H54 (cell line): ENCODE measurements at regions not wholly inside any gene's neighbourhood (a gene's known extent, or its start where the extent isn't known, plus 50 kb on each side); places are given as distances from the start of the nearest gene placed in this dataset.

ENCODE experiments used
- DNase-seq: peaks from one replicate; pipeline ENCODE4 v3.0.0; 2011; ENCODE audit warnings: low spot score, mixed read lengths; ENCODE audit not compliant: insufficient read length
- FAIRE-seq: peaks from 3 replicates; lab custom pipeline; 2011; peaks lifted over from hg19 to GRCh38; lab: Jason Lieb, UNC
- POLR2A ChIP-seq: IDR thresholded peaks from 2 replicates; pipeline ENCODE4 v1.6.1; 2011; ENCODE audit warnings: low read depth, mild to moderate bottlenecking, low read length

- TF ChIP-seq POLR2A = no peak
- FAIRE-seq (no peak), DNase-seq (no peak)
Observed at GRCh38 chr5:68628082-68628814, 412.7 kb downstream of the PIK3R1 start.

GRCh38 chr5:68630354-68630753, 414.8 kb downstream of the PIK3R1 start:
- DNase-seq (no peak), FAIRE-seq (no peak)
- TF ChIP-seq POLR2A = no peak

- no peak for TF ChIP-seq POLR2A
- DNase-seq = no peak
- no peak for FAIRE-seq
Observed at GRCh38 chr5:68631884-68632283, 416.3 kb downstream of the PIK3R1 start.

- no peak for TF ChIP-seq POLR2A
- FAIRE-seq = no peak
- no peak for DNase-seq
Observed at GRCh38 chr5:68641211-68641610, 425.7 kb downstream of the PIK3R1 start.

GRCh38 chr5:68643064-68643463, 427.5 kb downstream of the PIK3R1 start:
- DNase-seq (no peak), FAIRE-seq (no peak)
- no peak for TF ChIP-seq POLR2A

GRCh38 chr5:68644971-68645370, 429.4 kb downstream of the PIK3R1 start:
- DNase-seq (no peak), FAIRE-seq (no peak)
- no peak for TF ChIP-seq POLR2A

GRCh38 chr5:68646144-68646543, 430.6 kb downstream of the PIK3R1 start:
- DNase-seq = no peak
- FAIRE-seq = no peak
- TF ChIP-seq POLR2A = no peak

- FAIRE-seq = no peak
- no peak for DNase-seq
- TF ChIP-seq POLR2A = no peak
Observed at GRCh38 chr5:68647743-68648142, 432.2 kb downstream of the PIK3R1 start.

- FAIRE-seq = no peak
- no peak for TF ChIP-seq POLR2A
- no peak for DNase-seq
Observed at GRCh38 chr5:68648944-68649857, 433.6 kb downstream of the PIK3R1 start.

- no peak for FAIRE-seq
- TF ChIP-seq POLR2A = no peak
- no peak for DNase-seq
Observed at GRCh38 chr5:68652534-68652965, 437.0 kb downstream of the PIK3R1 start.

- FAIRE-seq = no peak
- no peak for TF ChIP-seq POLR2A
- DNase-seq = no peak
Observed at GRCh38 chr5:68653471-68653870, 437.9 kb downstream of the PIK3R1 start.

GRCh38 chr5:68657055-68657961, 436.5 kb upstream of the SLC30A5 start:
- FAIRE-seq (no peak), DNase-seq (no peak)
- TF ChIP-seq POLR2A = no peak

- TF ChIP-seq POLR2A = no peak
- DNase-seq (no peak), FAIRE-seq (no peak)
Observed at GRCh38 chr5:68658810-68659372, 434.9 kb upstream of the SLC30A5 start.
